GM12875 (cell line): ENCODE measurements at regions not wholly inside any gene's neighbourhood (a gene's known extent, or its start where the extent isn't known, plus 50 kb on each side); places are given as distances from the start of the nearest gene placed in this dataset.

ENCODE experiments used
- H3K4me3 ChIP-seq: one replicate; pipeline ENCODE4 v1.5.1; 2011; ENCODE audit warnings: low read depth, low read length, control low read depth
- CTCF ChIP-seq: IDR thresholded peaks from 2 replicates; pipeline ENCODE4 v1.5.1; 2011; ENCODE audit warnings: low read depth, mild to moderate bottlenecking, control low read depth, inconsistent platforms, low read length, moderate library complexity, borderline replicate concordance; ENCODE audit not compliant: insufficient read depth

GRCh38 chr18:76757335-76757734 is 65.0 kb upstream of the ZNF236 start:
- no peak for TF ChIP-seq CTCF
- no peak overlapping the region for H3K4me3 ChIP-seq

GRCh38 chr18:76756531-76757253 is 65.7 kb upstream of the ZNF236 start:
- TF ChIP-seq CTCF, result no peak
- no peak overlapping the region for H3K4me3 ChIP-seq

- H3K4me3 ChIP-seq, result no peak overlapping the region
- no peak for TF ChIP-seq CTCF
These were observed 68.0 kb upstream of the ZNF236 start for GRCh38 chr18:76754351-76754750.

GRCh38 chr18:76752400-76752799 is 70.0 kb upstream of the ZNF236 start:
- no peak for TF ChIP-seq CTCF
- no peak overlapping the region for H3K4me3 ChIP-seq

GRCh38 chr18:76750917-76751890 is 71.2 kb upstream of the ZNF236 start:
- no peak for TF ChIP-seq CTCF
- H3K4me3 ChIP-seq, result no peak overlapping the region

GRCh38 chr18:76750269-76750668 is 72.1 kb upstream of the ZNF236 start:
- no peak for TF ChIP-seq CTCF
- no peak overlapping the region for H3K4me3 ChIP-seq
